ENCODE measurements at regions not wholly inside any gene's neighbourhood (a gene's known extent, or its start where the extent isn't known, plus 50 kb on each side); places are given as distances from the start of the nearest gene placed in this dataset.

DNA sequence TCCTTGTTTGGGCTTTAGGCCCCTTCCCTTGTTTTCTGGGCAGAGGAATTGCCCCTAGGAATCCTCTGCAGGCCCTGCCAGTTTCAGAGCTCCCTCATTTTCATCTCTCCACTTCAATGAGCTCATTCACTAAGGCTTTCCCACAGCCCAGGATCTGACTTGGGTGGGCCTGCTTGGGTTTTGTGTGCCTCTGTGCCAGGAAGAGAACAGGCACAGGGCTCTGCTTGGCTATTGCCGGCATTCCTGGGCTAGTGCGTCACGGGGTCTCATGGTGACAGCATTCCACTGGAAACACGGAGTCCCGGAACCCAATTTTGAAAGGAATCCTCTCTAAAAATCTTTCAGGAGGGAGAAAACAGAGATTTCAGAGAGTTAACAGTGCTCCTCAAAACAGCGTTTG is 150.5 kb downstream of the VCX3A start:
- no peak overlapping the region for H3K4me3 ChIP-seq (ENCODE audit: low read depth in 2 of 2, low read length in 2 of 2)
- ChIA-PET POLR2A (interaction anchor here (0.5 kb wide), 1 partner anchor 14 kb away, joined by 4 read pairs; no protein-coding TSS in a partner anchor), CTCF (no interaction called here)
- no peak for DNase-seq (ENCODE audit: low read depth, low spot score)
- H3K27ac ChIP-seq (ENCODE audit: low read length): no peak overlapping the region
- no peaks in the 10 kb centered on the region for H3K4me1 ChIP-seq (ENCODE audit: control insufficient read depth, insufficient read depth, low read length)
- in situ Hi-C loops (cut with HindIII; ENCODE audit: low pct_unique_long_range_greater_than_20kb, low sequenced_read_pairs) (no loop called here), intact Hi-C loops (cut with micrococcal nuclease; ENCODE audit: unreplicated experiment) (no loop called here)
- BruUV-seq (replicated peaks): no TSS peak
- no peaks in the 10 kb centered on the region for H3K36me3 ChIP-seq (ENCODE audit: control insufficient read depth, insufficient read depth, low read length)
- TF ChIP-seq POLR2AphosphoS5 (IDR thresholded peaks at IDR 0.05; ENCODE audit: low read depth, low read length) (no peak), SIN3A (IDR thresholded peaks at IDR 0.05; ENCODE audit: borderline replicate concordance, insufficient read depth, low read depth, low read length) (no peak), TCF7L2 (IDR thresholded peaks at IDR 0.05; ENCODE audit: low read depth, low read length) (no peak)
- TF ChIP-seq, protein P1, sequence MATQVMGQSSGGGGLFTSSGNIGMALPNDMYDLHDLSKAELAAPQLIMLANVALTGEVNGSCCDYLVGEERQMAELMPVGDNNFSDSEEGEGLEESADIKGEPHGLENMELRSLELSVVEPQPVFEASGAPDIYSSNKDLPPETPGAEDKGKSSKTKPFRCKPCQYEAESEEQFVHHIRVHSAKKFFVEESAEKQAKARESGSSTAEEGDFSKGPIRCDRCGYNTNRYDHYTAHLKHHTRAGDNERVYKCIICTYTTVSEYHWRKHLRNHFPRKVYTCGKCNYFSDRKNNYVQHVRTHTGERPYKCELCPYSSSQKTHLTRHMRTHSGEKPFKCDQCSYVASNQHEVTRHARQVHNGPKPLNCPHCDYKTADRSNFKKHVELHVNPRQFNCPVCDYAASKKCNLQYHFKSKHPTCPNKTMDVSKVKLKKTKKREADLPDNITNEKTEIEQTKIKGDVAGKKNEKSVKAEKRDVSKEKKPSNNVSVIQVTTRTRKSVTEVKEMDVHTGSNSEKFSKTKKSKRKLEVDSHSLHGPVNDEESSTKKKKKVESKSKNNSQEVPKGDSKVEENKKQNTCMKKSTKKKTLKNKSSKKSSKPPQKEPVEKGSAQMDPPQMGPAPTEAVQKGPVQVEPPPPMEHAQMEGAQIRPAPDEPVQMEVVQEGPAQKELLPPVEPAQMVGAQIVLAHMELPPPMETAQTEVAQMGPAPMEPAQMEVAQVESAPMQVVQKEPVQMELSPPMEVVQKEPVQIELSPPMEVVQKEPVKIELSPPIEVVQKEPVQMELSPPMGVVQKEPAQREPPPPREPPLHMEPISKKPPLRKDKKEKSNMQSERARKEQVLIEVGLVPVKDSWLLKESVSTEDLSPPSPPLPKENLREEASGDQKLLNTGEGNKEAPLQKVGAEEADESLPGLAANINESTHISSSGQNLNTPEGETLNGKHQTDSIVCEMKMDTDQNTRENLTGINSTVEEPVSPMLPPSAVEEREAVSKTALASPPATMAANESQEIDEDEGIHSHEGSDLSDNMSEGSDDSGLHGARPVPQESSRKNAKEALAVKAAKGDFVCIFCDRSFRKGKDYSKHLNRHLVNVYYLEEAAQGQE (IDR thresholded peaks at IDR 0.05; ENCODE audit: insufficient read depth in 1 of 2, low read depth in 2 of 2, low read length in 1 of 2): no peak
- TF ChIP-seq, protein P2, sequence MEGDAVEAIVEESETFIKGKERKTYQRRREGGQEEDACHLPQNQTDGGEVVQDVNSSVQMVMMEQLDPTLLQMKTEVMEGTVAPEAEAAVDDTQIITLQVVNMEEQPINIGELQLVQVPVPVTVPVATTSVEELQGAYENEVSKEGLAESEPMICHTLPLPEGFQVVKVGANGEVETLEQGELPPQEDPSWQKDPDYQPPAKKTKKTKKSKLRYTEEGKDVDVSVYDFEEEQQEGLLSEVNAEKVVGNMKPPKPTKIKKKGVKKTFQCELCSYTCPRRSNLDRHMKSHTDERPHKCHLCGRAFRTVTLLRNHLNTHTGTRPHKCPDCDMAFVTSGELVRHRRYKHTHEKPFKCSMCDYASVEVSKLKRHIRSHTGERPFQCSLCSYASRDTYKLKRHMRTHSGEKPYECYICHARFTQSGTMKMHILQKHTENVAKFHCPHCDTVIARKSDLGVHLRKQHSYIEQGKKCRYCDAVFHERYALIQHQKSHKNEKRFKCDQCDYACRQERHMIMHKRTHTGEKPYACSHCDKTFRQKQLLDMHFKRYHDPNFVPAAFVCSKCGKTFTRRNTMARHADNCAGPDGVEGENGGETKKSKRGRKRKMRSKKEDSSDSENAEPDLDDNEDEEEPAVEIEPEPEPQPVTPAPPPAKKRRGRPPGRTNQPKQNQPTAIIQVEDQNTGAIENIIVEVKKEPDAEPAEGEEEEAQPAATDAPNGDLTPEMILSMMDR (IDR thresholded peaks at IDR 0.05): no peak
- H3K9me3 ChIP-seq (ENCODE audit: control insufficient read depth, insufficient read depth, low read depth, low read length): no peaks in the 10 kb centered on the region
- no peak for ATAC-seq
- no peaks in the 10 kb centered on the region for H3K27me3 ChIP-seq (ENCODE audit: control insufficient read depth, insufficient read depth, low read length)

DNA sequence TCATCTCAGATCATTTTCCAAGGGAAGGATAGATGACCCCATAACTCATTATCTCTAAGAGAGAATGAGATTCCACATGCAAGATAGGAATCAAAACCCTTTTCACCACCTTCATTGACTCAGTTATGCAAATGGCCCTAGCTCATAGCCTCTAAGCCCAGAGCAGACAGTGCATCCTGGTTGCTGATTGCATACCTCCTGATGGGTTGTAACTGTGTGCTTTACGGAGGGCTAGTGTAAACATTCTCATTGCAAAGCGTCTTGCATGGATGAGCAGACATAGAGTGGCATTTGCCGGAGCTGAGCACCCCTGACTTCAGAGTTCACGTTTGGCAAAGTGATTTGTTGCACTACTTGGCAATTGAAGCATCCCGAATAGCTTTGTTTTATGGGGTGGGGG is 151.0 kb downstream of the VCX3A start:
- POLR2A ChIA-PET: no interaction called here
- TF ChIP-seq POLR2AphosphoS5 (IDR thresholded peaks at IDR 0.05; ENCODE audit: low read depth, low read length): no peak
- TF ChIP-seq, protein P1 (IDR thresholded peaks at IDR 0.05; ENCODE audit: insufficient read depth in 1 of 2, low read depth in 2 of 2, low read length in 1 of 2): no peak
- TF ChIP-seq, protein P2 (IDR thresholded peaks at IDR 0.05): no peak
- no peak for TF ChIP-seq SIN3A (IDR thresholded peaks at IDR 0.05; ENCODE audit: borderline replicate concordance, insufficient read depth, low read depth, low read length)
- no peak for TF ChIP-seq TCF7L2 (IDR thresholded peaks at IDR 0.05; ENCODE audit: low read depth, low read length)
- Histone ChIP-seq H3K4me3 (ENCODE audit: low read depth in 2 of 2, low read length in 2 of 2) (no peak overlapping the region), H3K27ac (ENCODE audit: low read length) (no peak overlapping the region), H3K27me3 (ENCODE audit: control insufficient read depth, insufficient read depth, low read length) (no peaks in the 10 kb centered on the region), H3K4me1 (ENCODE audit: control insufficient read depth, insufficient read depth, low read length) (no peaks in the 10 kb centered on the region), H3K9me3 (ENCODE audit: control insufficient read depth, insufficient read depth, low read depth, low read length) (no peaks in the 10 kb centered on the region), H3K36me3 (ENCODE audit: control insufficient read depth, insufficient read depth, low read length) (no peaks in the 10 kb centered on the region)
- intact Hi-C loops (cut with micrococcal nuclease; ENCODE audit: unreplicated experiment) (no loop called here), in situ Hi-C loops (cut with HindIII; ENCODE audit: low pct_unique_long_range_greater_than_20kb, low sequenced_read_pairs) (no loop called here)
- BruUV-seq (replicated peaks): no TSS peak
- DNase-seq (ENCODE audit: low read depth, low spot score): no peak
- ATAC-seq: no peak
- CTCF ChIA-PET: no interaction called here
